H1 (cell line): ENCODE measurements at regions not wholly inside any gene's neighbourhood (a gene's known extent, or its start where the extent isn't known, plus 50 kb on each side); places are given as distances from the start of the nearest gene placed in this dataset.

ENCODE experiments used
- CBX5 ChIP-seq: fragments of 300-800, 300-1000 bp; sonication (generic); IDR thresholded peaks from 2 replicates; pipeline ENCODE4 v1.7.1; 2016; ENCODE audit warnings: antibody characterized with exemption, low read length, low read depth
- POLR2A ChIP-seq, 2 experiments: IDR thresholded peaks; 1 replicate in 1 of 2; 2 replicates in 1 of 2; pipeline ENCODE4 v1.6.1; 2011; ENCODE audit warnings: low read depth in 2 of 2, low read length in 2 of 2, mild to moderate bottlenecking in 2 of 2; ENCODE audit errors: control extremely low read depth in 1 of 2
- SAP30 ChIP-seq: fragments of 300-600 bp; sonication (generic); IDR thresholded peaks from 2 replicates; pipeline ENCODE4 v1.7.1; 2012; ENCODE audit warnings: low read length, moderate library complexity, mild to moderate bottlenecking, inconsistent platforms; ENCODE audit not compliant: insufficient read depth, insufficient replicate concordance
- TF ChIP-seq, protein P1 (sequence below), 3 experiments: IDR thresholded peaks; 1 replicate in 2 of 3; 2 replicates in 1 of 3; pipeline versions ENCODE4 v1.5.1 to v1.6.1; 2011; ENCODE audit warnings: low read length in 3 of 3, mild to moderate bottlenecking in 3 of 3, inconsistent platforms in 2 of 3, low read depth in 1 of 3, moderate library complexity in 1 of 3; ENCODE audit not compliant: insufficient read depth in 1 of 3; ENCODE audit errors: control extremely low read depth in 1 of 3
- TF ChIP-seq, protein P2 (sequence below): IDR thresholded peaks from 2 replicates; pipeline ENCODE4 v1.6.1; 2011; ENCODE audit warnings: low read length, improper control_type of control experiment

DNA sequence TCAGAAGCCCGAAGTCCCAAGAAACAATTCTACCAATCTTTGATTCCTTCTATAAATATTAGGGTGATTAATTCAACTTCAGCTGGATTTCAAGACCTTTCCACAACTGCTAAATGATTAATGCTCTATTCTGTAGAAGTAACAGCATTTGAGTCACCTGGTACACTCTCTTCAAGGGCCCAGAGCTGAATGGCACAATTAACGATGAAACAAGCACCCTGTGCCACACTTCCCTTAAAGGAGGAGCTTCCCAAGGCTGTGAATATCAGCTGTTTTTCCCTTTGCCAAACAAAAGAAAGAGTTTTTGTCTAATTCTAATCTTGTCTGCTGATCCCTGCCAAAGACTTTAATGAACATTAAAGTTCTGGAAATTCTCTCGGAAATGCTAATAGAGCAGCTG lies 56.0 kb downstream of the BOD1L2 start (continued):
- TF ChIP-seq, protein P1, sequence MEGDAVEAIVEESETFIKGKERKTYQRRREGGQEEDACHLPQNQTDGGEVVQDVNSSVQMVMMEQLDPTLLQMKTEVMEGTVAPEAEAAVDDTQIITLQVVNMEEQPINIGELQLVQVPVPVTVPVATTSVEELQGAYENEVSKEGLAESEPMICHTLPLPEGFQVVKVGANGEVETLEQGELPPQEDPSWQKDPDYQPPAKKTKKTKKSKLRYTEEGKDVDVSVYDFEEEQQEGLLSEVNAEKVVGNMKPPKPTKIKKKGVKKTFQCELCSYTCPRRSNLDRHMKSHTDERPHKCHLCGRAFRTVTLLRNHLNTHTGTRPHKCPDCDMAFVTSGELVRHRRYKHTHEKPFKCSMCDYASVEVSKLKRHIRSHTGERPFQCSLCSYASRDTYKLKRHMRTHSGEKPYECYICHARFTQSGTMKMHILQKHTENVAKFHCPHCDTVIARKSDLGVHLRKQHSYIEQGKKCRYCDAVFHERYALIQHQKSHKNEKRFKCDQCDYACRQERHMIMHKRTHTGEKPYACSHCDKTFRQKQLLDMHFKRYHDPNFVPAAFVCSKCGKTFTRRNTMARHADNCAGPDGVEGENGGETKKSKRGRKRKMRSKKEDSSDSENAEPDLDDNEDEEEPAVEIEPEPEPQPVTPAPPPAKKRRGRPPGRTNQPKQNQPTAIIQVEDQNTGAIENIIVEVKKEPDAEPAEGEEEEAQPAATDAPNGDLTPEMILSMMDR (IDR thresholded peaks at IDR 0.05; ENCODE audit: control extremely low read depth in 1 of 3, insufficient read depth in 1 of 3, low read depth in 1 of 3, low read length in 3 of 3) = no peak
- TF ChIP-seq, protein P2, sequence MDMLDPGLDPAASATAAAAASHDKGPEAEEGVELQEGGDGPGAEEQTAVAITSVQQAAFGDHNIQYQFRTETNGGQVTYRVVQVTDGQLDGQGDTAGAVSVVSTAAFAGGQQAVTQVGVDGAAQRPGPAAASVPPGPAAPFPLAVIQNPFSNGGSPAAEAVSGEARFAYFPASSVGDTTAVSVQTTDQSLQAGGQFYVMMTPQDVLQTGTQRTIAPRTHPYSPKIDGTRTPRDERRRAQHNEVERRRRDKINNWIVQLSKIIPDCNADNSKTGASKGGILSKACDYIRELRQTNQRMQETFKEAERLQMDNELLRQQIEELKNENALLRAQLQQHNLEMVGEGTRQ = no peak
- no peak for TF ChIP-seq CBX5
- TF ChIP-seq POLR2A (IDR thresholded peaks at IDR 0.05; ENCODE audit: control extremely low read depth in 1 of 2, low read depth in 2 of 2, low read length in 2 of 2) = no peak
- no peak for TF ChIP-seq SAP30
